HK-2 (cell line): ENCODE measurements at regions not wholly inside any gene's neighbourhood (a gene's known extent, or its start where the extent isn't known, plus 50 kb on each side); places are given as distances from the start of the nearest gene placed in this dataset.

Experiments
- DNase-seq: peaks from one replicate; pipeline ENCODE4 v3.0.0-alpha.2; 2018; ENCODE audit not compliant: unreplicated experiment

- no peak for DNase-seq
These were observed 536.0 kb upstream of the PRKX start for GRCh38 chrX:4249401-4249800.

- DNase-seq: no peak
These were observed 530.3 kb upstream of the PRKX start for GRCh38 chrX:4243759-4244158.

DNA sequence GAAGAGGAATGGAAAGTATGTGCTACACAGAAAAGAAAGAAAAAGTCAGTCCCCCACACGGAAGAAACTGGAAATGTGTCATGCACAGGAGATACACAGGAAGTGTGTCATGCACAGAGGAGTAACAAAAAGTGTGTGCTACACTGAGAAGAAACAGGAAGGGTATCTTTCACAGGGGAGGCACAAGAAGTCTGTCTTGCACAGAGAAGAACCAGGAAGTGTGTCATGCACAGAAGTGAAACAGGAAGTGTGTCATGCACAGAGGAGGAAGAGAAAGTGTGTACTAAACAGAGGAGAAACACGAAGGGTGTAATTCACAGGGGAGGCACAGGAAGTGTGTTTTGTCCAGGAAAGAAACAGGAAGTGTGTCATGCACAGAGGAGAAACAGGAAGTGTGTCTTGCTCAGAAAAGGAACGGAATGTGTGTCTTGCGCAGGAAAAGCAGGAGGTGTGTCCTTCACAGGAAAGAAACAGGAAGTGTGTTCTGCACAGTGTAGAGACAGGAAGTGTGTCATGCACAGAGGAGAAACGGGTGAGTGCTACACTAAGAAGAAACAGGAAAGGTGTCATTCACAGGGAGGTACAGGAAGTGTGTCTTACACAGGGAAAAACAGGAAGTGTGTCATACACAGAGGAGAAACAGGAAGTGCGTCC is 527.2 kb upstream of the PRKX start:
- DNase-seq: no peak

DNA sequence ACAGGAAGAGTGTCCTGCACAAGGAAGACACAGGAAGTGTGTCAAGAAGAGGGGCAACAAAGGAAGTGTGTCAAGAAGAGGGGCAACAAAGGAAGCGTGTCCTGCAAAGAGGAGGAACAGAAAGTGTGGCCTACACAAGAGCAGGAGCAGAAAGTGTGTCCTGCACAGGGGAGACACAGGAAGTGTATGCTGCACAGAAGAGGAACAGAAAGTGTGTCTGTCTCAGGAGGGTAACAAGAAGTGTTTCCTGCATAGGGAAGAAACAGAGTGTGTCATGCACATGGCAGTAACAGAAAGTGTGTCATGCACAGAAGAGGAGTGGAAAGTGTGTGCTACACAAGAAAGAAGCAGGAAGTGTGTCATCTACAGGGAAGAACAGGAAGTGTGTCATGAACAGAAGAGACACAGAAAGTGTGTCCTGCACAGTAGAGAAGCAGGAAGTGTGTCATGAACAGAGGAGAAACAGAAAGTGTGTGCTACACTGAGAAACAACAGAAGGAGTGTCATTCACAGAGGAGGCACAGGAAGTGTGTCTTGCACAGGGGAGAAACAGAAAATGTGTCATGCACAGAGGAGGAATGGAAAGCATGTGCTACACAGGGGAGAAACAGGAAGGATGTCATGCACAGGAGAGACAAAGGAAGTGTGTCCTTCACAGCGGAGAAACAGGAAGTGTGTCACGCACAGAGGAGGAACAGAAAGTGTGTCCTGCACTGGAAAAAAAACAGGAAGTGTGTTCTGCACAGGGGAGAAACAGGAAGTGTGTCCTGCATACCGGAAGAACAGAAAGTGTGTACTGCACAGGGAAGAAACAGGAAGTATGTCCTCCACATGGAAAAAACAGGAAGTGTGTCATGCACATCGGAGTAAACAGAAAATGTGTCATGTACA is 526.4 kb upstream of the PRKX start:
- DNase-seq: no peak

GRCh38 chrX:4238916-4239315 is 525.5 kb upstream of the PRKX start:
- DNase-seq: no peak

DNA sequence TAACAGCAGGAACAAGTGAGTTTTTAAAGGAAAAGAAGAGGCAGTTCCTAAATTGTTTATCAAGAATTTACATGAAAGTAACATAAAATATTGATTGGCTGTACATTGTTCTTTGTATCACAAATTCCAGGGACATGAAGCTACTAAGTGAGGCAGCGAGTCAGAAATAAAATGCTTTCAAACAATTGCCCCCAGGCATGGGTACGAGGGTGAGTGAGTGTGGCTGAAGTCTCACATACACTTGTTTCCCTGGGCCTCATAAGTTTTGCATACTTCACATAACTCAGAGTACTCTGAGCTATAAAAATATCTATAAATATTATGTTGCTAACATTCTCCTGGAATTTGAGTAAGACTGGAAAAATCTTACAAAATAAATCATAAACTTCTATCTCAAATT is 511.6 kb upstream of the PRKX start:
- DNase-seq: no peak

DNA sequence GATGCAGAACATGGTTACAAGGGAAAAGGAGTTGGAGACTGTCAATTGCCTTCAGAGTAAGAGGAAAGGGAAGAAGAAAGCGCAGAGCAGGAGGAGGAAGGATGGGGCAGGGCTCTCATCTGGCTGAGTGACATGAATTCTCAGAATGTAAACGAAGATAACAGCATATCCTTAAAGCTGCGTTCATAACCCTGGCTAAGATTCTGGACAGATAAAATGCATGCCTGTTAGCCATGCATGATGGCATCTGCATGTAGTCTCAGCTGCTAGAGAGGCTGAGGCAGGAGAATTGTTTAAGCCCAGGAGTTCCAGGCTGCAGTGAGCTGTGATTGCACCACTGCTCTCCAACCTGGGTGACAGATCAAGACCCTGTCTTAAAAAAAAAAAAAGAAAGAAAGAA is 493.5 kb upstream of the PRKX start:
- DNase-seq: no peak

GRCh38 chrX:4197971-4198370 is 484.5 kb upstream of the PRKX start:
- DNase-seq: no peak

DNA sequence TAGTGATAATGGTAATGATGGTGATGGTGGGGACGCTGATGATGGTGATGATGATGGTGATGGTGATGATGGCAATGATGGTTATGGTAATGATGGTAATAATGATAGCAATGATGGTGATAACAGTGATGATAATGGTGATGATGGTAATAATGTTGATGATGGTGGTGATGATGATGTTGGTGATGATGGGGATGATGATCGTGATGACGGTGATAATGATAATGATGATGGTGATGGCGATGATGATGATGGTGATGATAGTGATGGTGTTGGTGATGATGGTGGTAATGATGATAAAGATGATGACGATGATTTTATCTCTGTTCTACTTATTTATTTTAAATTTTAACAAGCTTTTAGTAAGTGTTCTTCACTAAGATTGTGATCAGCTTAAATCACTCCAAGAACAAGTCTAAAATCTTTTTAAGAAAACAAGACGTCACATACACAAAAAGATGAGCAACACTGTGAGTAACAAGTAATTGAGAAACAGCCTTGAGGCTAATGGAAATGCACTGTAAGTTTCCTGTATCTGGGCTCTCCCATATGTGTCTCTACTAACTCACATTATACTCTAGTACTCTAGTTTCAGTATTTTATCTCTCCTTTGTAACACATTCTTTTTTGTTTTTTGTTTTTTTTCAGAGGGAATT is 480.2 kb upstream of the PRKX start:
- no peak for DNase-seq

- DNase-seq: no peak
These were observed 472.9 kb upstream of the PRKX start for GRCh38 chrX:4186331-4186730.

DNA sequence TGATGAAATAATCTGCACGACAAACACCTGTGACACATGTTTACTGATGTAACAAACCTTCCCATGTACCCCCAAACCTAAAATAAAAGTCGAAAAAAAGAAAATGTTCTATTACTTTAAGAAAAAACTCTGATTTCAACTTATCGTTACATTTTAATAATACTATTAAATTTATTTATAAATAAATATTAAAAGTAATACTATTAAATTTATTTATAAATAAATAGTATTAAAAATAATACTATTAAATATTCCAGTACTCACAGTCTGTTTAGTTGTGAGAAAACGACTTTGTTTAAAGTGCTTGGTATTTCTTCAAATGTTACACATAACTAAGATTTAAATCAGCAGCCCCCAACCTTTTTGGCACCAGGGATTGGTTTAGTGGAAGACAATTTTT is 471.6 kb upstream of the PRKX start:
- DNase-seq: no peak

DNA sequence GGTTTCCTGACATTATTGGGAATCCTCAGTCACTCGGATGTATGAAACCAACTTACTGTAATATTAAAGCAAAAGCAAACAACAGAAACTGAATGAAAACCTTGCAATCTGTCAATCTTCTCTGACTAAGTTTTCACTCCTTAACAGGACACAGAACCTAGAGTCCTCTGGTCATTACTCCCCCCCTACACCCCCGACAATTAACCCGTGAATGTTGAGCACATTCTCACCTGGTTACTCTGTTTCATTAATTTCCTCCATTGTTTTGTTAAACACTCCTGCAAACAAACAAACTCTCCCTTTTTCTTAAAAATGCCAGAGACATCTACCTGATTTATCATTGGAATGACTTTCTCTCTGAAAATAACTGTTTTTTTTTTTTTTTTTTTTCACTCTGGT is 469.0 kb upstream of the PRKX start:
- DNase-seq: no peak

GRCh38 chrX:4181782-4182407 is 468.4 kb upstream of the PRKX start:
- no peak for DNase-seq

DNA sequence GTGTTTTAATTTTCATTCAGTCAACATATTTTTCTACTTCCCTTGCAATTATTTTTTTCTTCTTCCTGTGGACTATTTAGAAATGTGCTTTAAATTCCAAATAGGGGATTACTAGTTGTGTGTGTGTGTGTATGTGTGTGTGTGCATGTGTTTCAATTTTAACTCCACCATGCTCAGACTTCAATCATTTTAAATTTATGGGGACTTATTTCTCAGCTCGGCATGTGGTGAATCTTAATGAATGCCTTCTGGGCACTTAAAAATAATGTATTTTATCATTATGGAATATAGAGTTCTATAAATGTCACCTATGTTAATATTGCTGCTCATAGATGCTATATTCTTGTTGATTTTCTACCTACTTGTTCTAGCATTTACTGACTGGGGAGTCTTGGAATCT is 465.6 kb upstream of the PRKX start:
- no peak for DNase-seq

GRCh38 chrX:4175221-4175620 is 461.8 kb upstream of the PRKX start:
- no peak for DNase-seq

DNA sequence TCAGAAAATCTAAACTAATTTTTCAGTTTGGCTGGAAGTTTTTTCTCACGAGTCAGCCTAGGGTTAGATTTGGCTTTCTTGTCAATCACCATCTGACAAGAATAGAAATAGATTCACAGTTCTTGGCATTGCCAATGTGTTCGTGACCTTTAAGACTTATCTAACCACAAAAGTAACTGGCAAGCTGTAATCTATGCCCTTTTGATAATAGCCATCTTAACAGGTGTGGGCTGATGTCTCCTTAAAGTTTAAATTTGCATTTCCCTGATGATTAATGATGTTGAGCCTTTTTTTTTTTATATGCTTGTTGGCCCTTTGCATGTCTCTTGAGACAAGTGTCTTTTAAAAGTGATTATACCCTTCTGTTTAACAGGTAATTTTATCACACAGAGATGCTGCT is 460.3 kb upstream of the PRKX start:
- DNase-seq: no peak

- DNase-seq: no peak
These were observed 438.3 kb upstream of the PRKX start for GRCh38 chrX:4151798-4152197.

- DNase-seq: no peak
These were observed 436.8 kb upstream of the PRKX start for GRCh38 chrX:4150259-4150658.

DNA sequence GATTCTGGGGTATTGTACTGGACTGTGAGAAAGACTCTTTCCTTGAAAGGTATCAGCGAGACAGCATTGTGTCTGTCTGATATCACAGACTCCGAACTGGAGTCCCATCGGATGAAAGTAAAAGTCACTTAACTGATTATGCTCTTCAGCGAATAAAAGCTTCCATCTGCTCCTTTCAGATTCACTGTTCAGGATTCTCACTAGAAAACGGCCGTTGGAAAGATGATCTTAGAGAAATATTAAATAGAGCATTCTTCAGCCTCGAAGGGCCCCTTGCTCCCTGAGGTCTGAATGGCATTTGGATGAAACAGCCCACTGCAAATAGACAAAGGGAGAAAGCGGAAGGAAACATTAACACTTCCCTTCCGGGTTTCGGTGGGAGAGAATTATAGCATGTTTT is 416.2 kb upstream of the PRKX start:
- no peak for DNase-seq

GRCh38 chrX:4118666-4119530 is 405.4 kb upstream of the PRKX start:
- no peak for DNase-seq

- DNase-seq: no peak
These were observed 397.5 kb upstream of the PRKX start for GRCh38 chrX:4110964-4111363.

DNA sequence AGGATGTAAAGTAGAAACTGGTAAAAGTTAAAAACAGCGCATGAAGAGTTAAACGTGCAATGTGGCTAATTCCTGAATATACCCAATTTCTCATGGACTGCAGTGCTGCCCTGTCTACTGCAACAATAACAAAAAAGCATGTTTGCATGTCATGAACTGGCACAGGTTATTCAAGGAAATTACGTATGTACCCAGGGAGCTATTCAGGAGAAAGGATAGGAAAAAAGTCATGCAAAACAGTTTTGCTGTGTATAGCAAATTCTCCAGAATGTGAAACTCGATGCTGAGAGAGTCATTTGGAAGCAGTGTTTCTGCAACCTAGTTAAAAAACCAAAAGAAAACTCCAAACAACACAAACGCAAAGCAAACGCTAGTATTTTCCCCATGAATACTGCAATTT is 381.5 kb upstream of the PRKX start:
- DNase-seq: no peak
